H9 (cell line): ENCODE measurements at regions not wholly inside any gene's neighbourhood (a gene's known extent, or its start where the extent isn't known, plus 50 kb on each side); places are given as distances from the start of the nearest gene placed in this dataset.

Source experiments
- DNase-seq: peaks from one replicate; pipeline ENCODE4 v3.0.0-alpha.2; 2017
- H2AFZ ChIP-seq: one replicate; pipeline ENCODE4 v1.6.1; 2013; ENCODE audit warnings: mild to moderate bottlenecking, low read length, control low read depth, moderate library complexity
- H2AK5ac ChIP-seq: 2 replicates; pipeline ENCODE4 v1.6.1; 2013; ENCODE audit warnings: low read length, control low read depth, mixed read lengths; ENCODE audit not compliant: insufficient read length
- H2BK120ac ChIP-seq: one replicate; pipeline ENCODE4 v1.6.1; 2013; ENCODE audit warnings: low read depth, mild to moderate bottlenecking, low read length, control low read depth, inconsistent platforms; ENCODE audit not compliant: poor library complexity, severe bottlenecking
- H2BK12ac ChIP-seq: 2 replicates; pipeline ENCODE4 v1.6.1; 2013; ENCODE audit warnings: low read length, control low read depth, mixed read lengths, low read depth; ENCODE audit not compliant: insufficient read length
- H2BK15ac ChIP-seq: 2 replicates; pipeline ENCODE4 v1.6.1; 2013; ENCODE audit warnings: low read depth, low read length, control low read depth
- H2BK20ac ChIP-seq: one replicate; pipeline ENCODE4 v1.6.1; 2013; ENCODE audit warnings: low read depth, mild to moderate bottlenecking, low read length, control low read depth, inconsistent platforms; ENCODE audit not compliant: poor library complexity, severe bottlenecking
- H2BK5ac ChIP-seq: 2 replicates; pipeline ENCODE4 v1.6.1; 2013; ENCODE audit warnings: low read length, control low read depth, mixed read lengths; ENCODE audit not compliant: insufficient read length
- H3K14ac ChIP-seq: 2 replicates; pipeline ENCODE4 v1.6.1; 2013; ENCODE audit warnings: low read length, control low read depth; ENCODE audit not compliant: insufficient read depth
- H3K18ac ChIP-seq: 2 replicates; pipeline ENCODE4 v1.6.1; 2013; ENCODE audit warnings: low read depth, mild to moderate bottlenecking, mixed read lengths, low read length, control low read depth; ENCODE audit not compliant: insufficient read length
- H3K23ac ChIP-seq: 2 replicates; pipeline ENCODE4 v1.6.1; 2013; ENCODE audit warnings: low read length, control low read depth, mixed read lengths, low read depth; ENCODE audit not compliant: insufficient read length
- H3K23me2 ChIP-seq: 2 replicates; pipeline ENCODE4 v1.6.1; 2013; ENCODE audit warnings: low read depth, mild to moderate bottlenecking, mixed read lengths, low read length, control low read depth; ENCODE audit not compliant: insufficient read length, poor library complexity, severe bottlenecking
- H3K27ac ChIP-seq: 2 replicates; pipeline ENCODE4 v1.5.1; 2013; ENCODE audit warnings: low read length, control low read depth, mixed read lengths, low read depth; ENCODE audit not compliant: insufficient read length
- H3K27me3 ChIP-seq: 2 replicates; pipeline ENCODE4 v1.6.1; 2013; ENCODE audit warnings: low read length, control low read depth, inconsistent platforms; ENCODE audit not compliant: insufficient read depth
- H3K4ac ChIP-seq: 2 replicates; pipeline ENCODE4 v1.6.1; 2013; ENCODE audit warnings: low read depth, mild to moderate bottlenecking, control low read depth, inconsistent platforms, low read length, moderate library complexity
- H3K4me1 ChIP-seq: 2 replicates; pipeline ENCODE4 v1.6.1; 2013; ENCODE audit warnings: low read length, control low read depth, inconsistent platforms; ENCODE audit not compliant: insufficient read depth
- H3K4me2 ChIP-seq: 2 replicates; pipeline ENCODE4 v1.6.1; 2013; ENCODE audit warnings: low read length, control low read depth, mixed read lengths; ENCODE audit not compliant: insufficient read length, insufficient read depth
- H3K56ac ChIP-seq: 2 replicates; pipeline ENCODE4 v1.6.1; 2013; ENCODE audit warnings: low read depth, mild to moderate bottlenecking, mixed read lengths, low read length, control low read depth; ENCODE audit not compliant: insufficient read length
- H3K79me1 ChIP-seq: 2 replicates; pipeline ENCODE4 v1.6.1; 2013; ENCODE audit warnings: low read depth, mild to moderate bottlenecking, moderate library complexity, low read length, control low read depth, inconsistent platforms; ENCODE audit not compliant: insufficient read depth, poor library complexity, severe bottlenecking
- H3K79me2 ChIP-seq: 2 replicates; pipeline ENCODE4 v1.6.1; 2013; ENCODE audit warnings: low read length, control low read depth, inconsistent platforms; ENCODE audit not compliant: insufficient read depth
- H3K9ac ChIP-seq: 2 replicates; pipeline ENCODE4 v1.6.1; 2013; ENCODE audit warnings: low read length, control low read depth, mixed read lengths; ENCODE audit not compliant: insufficient read length; ENCODE audit errors: extremely low read depth
- H3K9me3 ChIP-seq: one replicate; pipeline ENCODE4 v1.6.1; 2013; ENCODE audit warnings: low read depth, low read length, inconsistent platforms; ENCODE audit not compliant: control insufficient read depth
- H3T11ph ChIP-seq: one replicate; pipeline ENCODE4 v1.6.1; 2013; ENCODE audit warnings: mild to moderate bottlenecking, low read length, control low read depth, inconsistent platforms
- H4K20me1 ChIP-seq: one replicate; pipeline ENCODE4 v1.6.1; 2013; ENCODE audit not compliant: control insufficient read depth, insufficient read length, insufficient read depth
- H4K5ac ChIP-seq: 2 replicates; pipeline ENCODE4 v1.6.1; 2013; ENCODE audit warnings: low read depth, mild to moderate bottlenecking, mixed read lengths, low read length, control low read depth; ENCODE audit not compliant: insufficient read length
- H4K8ac ChIP-seq: replicated peaks from 2 replicates; pipeline ENCODE4 v1.6.1; 2013; ENCODE audit warnings: low read length, control low read depth, mixed read lengths, low read depth; ENCODE audit not compliant: insufficient read length
- H4K91ac ChIP-seq: 2 replicates; pipeline ENCODE4 v1.6.1; 2013; ENCODE audit warnings: low read depth, mild to moderate bottlenecking, moderate library complexity, mixed read lengths, low read length, control low read depth; ENCODE audit not compliant: insufficient read length
- H3K27ac Mint-ChIP-seq, 3 experiments: 2 replicates in 2 of 3; 3 replicates in 1 of 3; pipeline ENCODE4 v1.8.0; 2020 to 2021; ENCODE audit warnings: mixed read lengths in 3 of 3, mild to moderate bottlenecking in 1 of 3, moderate library complexity in 1 of 3
- H3K27me3 Mint-ChIP-seq: 2 replicates; pipeline ENCODE4 v1.8.0; 2021; ENCODE audit warnings: low read depth, mild to moderate bottlenecking, moderate library complexity, mixed read lengths
- H3K36me3 Mint-ChIP-seq, 3 experiments: 2 replicates in 2 of 3; 3 replicates in 1 of 3; pipeline ENCODE4 v1.8.0; 2020 to 2021; ENCODE audit warnings: low read depth in 3 of 3, mixed read lengths in 3 of 3; ENCODE audit not compliant: insufficient read depth in 1 of 3
- H3K4me1 Mint-ChIP-seq, 2 experiments: 2 replicates each; pipeline ENCODE4 v1.8.0; 2020; ENCODE audit warnings: mixed read lengths in 2 of 2
- H3K4me3 Mint-ChIP-seq, 2 experiments: 2 replicates in 1 of 2; 3 replicates in 1 of 2; pipeline ENCODE4 v1.8.0; 2020 to 2021; ENCODE audit warnings: mild to moderate bottlenecking in 2 of 2, mixed read lengths in 2 of 2, moderate library complexity in 1 of 2
- H3K9me3 Mint-ChIP-seq, 2 experiments: 2 replicates in 1 of 2; 3 replicates in 1 of 2; pipeline ENCODE4 v1.8.0; 2020; ENCODE audit warnings: mild to moderate bottlenecking in 2 of 2, mixed read lengths in 2 of 2, moderate library complexity in 1 of 2
- CTCF ChIP-seq: fragments of 200-600 bp; sonication (generic); conservative IDR thresholded peaks from 3 replicates; pipeline ENCODE4 v1.8.0; 2021; ENCODE audit warnings: antibody characterized with exemption, mild to moderate bottlenecking
- WGBS: extraction: QIAGEN DNeasy Blood & Tissue Kit; methylation state at CpG from one replicate; pipeline ENCODE4 v1.1.7; 2013; ENCODE audit warnings: missing lambda C conversion rate, low lambda C conversion rate, mixed read lengths; ENCODE audit not compliant: insufficient read length; ENCODE audit errors: extremely low coverage; 5-methylcytosine and 5-hydroxymethylcytosine counted together

GRCh38 chr12:76277480-76277879 is 70.7 kb downstream of the BBS10 start:
- Histone ChIP-seq H2AFZ (no peak overlapping the region), H3K14ac (no peak overlapping the region), H4K5ac (no peak overlapping the region), H3K18ac (no peak overlapping the region), H2AK5ac (no peak overlapping the region), H3K9me3 (no peaks in the 10 kb centered on the region), H2BK20ac (no peak overlapping the region), H3K9ac (no peak overlapping the region), H3K4me2 (no peak overlapping the region), H3K4ac (no peak overlapping the region), H3K56ac (no peak overlapping the region), H3K79me1 (no peaks in the 10 kb centered on the region), H4K8ac (no peak overlapping the region), H3K79me2 (no peaks in the 10 kb centered on the region), H2BK5ac (no peak overlapping the region), H4K20me1 (no peaks in the 10 kb centered on the region), H3K23me2 (no peaks in the 10 kb centered on the region), H2BK12ac (no peak overlapping the region), H3K27ac (no peak overlapping the region), H3T11ph (no peak overlapping the region), H2BK120ac (no peak overlapping the region), H3K23ac (no peak overlapping the region), H2BK15ac (no peak overlapping the region), H4K91ac (no peak overlapping the region), H3K27me3 (no peaks in the 10 kb centered on the region), H3K4me1 (peaks cover 3% of the 10 kb centered on the region; the same call in 1 of the 2 replicates)
- no peak for TF ChIP-seq CTCF
- H3K4me1 Mint-ChIP-seq: peaks cover 14 to 18% of the 10 kb centered on the region in 2 experiments
- WGBS: no CpG with 5 or more reads among the region's 4 CpGs
- no peaks in the 10 kb centered on the region for H3K27me3 Mint-ChIP-seq
- no peak for DNase-seq
- no peaks in the 10 kb centered on the region for H3K9me3 Mint-ChIP-seq
- H3K36me3 Mint-ChIP-seq: no peaks in the 10 kb centered on the region
- no peak overlapping the region for H3K27ac Mint-ChIP-seq
- no peak overlapping the region for H3K4me3 Mint-ChIP-seq
